Calu3 (cell line): ENCODE measurements at regions not wholly inside any gene's neighbourhood (a gene's known extent, or its start where the extent isn't known, plus 50 kb on each side); places are given as distances from the start of the nearest gene placed in this dataset.

Experiments used
- BruUV-seq: library from RNA; stranded (reverse); fragments of 400-500 nt; replicated peaks from 2 replicates; lab custom pipeline; 2021; lab: Mats Ljungman, UMichigan
- CTCF ChIA-PET: fragments of 300-600 bp; sonication (Branson Sonifier 250); formaldehyde crosslinking; loops from one replicate; lab custom pipeline; 2022; ENCODE audit warnings: antibody characterized with exemption; lab: Charles Lee
- DNase-seq: peaks from one replicate; pipeline ENCODE4 v3.0.0; 2022
- H3K27ac Mint-ChIP-seq: one replicate; pipeline ENCODE4 v1.8.0; 2022; ENCODE audit warnings: mixed read lengths; ENCODE audit not compliant: unreplicated experiment
- H3K27me3 Mint-ChIP-seq: one replicate; pipeline ENCODE4 v1.8.0; 2022; ENCODE audit warnings: mixed read lengths; ENCODE audit not compliant: unreplicated experiment
- H3K36me3 Mint-ChIP-seq: one replicate; pipeline ENCODE4 v1.8.0; 2022; ENCODE audit warnings: mild to moderate bottlenecking, moderate library complexity, mixed read lengths; ENCODE audit not compliant: insufficient read depth, unreplicated experiment
- H3K4me1 Mint-ChIP-seq: one replicate; pipeline ENCODE4 v1.8.0; 2022; ENCODE audit warnings: mild to moderate bottlenecking, low read depth, mixed read lengths; ENCODE audit not compliant: unreplicated experiment
- H3K4me3 Mint-ChIP-seq: one replicate; pipeline ENCODE4 v1.8.0; 2022; ENCODE audit warnings: mild to moderate bottlenecking, low read depth, moderate library complexity, mixed read lengths; ENCODE audit not compliant: unreplicated experiment
- H3K9me3 Mint-ChIP-seq: one replicate; pipeline ENCODE4 v1.8.0; 2022; ENCODE audit warnings: low read depth, mixed read lengths; ENCODE audit not compliant: unreplicated experiment
- CTCF ChIP-seq: fragments of 200-600 bp; IDR thresholded peaks from one replicate; pipeline ENCODE4 v1.8.0; 2022; ENCODE audit warnings: antibody characterized with exemption; ENCODE audit not compliant: unreplicated experiment
- intact Hi-C: fragments of 100-400 bp; cut with micrococcal nuclease; formaldehyde crosslinking; loops from one replicate; pipeline ENCODE4 v1.10.0; 2022; ENCODE audit not compliant: unreplicated experiment

- Mint-ChIP-seq H3K27me3 (no peaks in the 10 kb centered on the region), H3K4me3 (no peak overlapping the region), H3K4me1 (no peaks in the 10 kb centered on the region), H3K9me3 (no peaks in the 10 kb centered on the region), H3K36me3 (no peaks in the 10 kb centered on the region), H3K27ac (no peak overlapping the region)
- no peak for DNase-seq
- intact Hi-C loops: no loop called here
- no peak for TF ChIP-seq CTCF
- BruUV-seq: no TSS peak
- CTCF ChIA-PET: no interaction called here
Observed at GRCh38 chr13:64674126-64674525, 2556.0 kb downstream of the PCDH9 start.

- H3K9me3 Mint-ChIP-seq: no peaks in the 10 kb centered on the region
- H3K4me3 Mint-ChIP-seq: no peak overlapping the region
- no peaks in the 10 kb centered on the region for H3K4me1 Mint-ChIP-seq
- TF ChIP-seq CTCF: no peak
- CTCF ChIA-PET: no interaction called here
- no peak overlapping the region for H3K27ac Mint-ChIP-seq
- H3K27me3 Mint-ChIP-seq: no peaks in the 10 kb centered on the region
- no TSS peak for BruUV-seq
- no peaks in the 10 kb centered on the region for H3K36me3 Mint-ChIP-seq
- intact Hi-C loops: no loop called here
- DNase-seq: no peak
Observed at GRCh38 chr13:64672751-64673150, 2557.4 kb downstream of the PCDH9 start.

GRCh38 chr13:64662887-64663593 lies 2567.1 kb downstream of the PCDH9 start:
- CTCF ChIA-PET: no interaction called here
- no TSS peak for BruUV-seq
- no peak overlapping the region for H3K4me3 Mint-ChIP-seq
- H3K4me1 Mint-ChIP-seq: no peaks in the 10 kb centered on the region
- no peak for DNase-seq
- no peaks in the 10 kb centered on the region for H3K9me3 Mint-ChIP-seq
- H3K36me3 Mint-ChIP-seq: no peaks in the 10 kb centered on the region
- no peak overlapping the region for H3K27ac Mint-ChIP-seq
- no peak for TF ChIP-seq CTCF
- intact Hi-C loops: no loop called here
- no peaks in the 10 kb centered on the region for H3K27me3 Mint-ChIP-seq

GRCh38 chr13:64648293-64648692 lies 2581.8 kb downstream of the PCDH9 start:
- Mint-ChIP-seq H3K9me3 (no peaks in the 10 kb centered on the region), H3K27me3 (no peaks in the 10 kb centered on the region), H3K36me3 (no peaks in the 10 kb centered on the region), H3K4me3 (no peak overlapping the region), H3K27ac (no peak overlapping the region), H3K4me1 (no peaks in the 10 kb centered on the region)
- CTCF ChIA-PET: no interaction called here
- intact Hi-C loops: no loop called here
- no peak for DNase-seq
- BruUV-seq: no TSS peak
- TF ChIP-seq CTCF: no peak
